Body of pancreas (tissue), 4 donors: ENCODE measurements at regions not wholly inside any gene's neighbourhood (a gene's known extent, or its start where the extent isn't known, plus 50 kb on each side); places are given as distances from the start of the nearest gene placed in this dataset.

Experiments
- CTCF ChIP-seq, 7 experiments: fragments of 450-650 bp in 4 of 7; fragments of 200-600 bp in 3 of 7; sonication (generic) in 3 of 7; IDR thresholded peaks; one replicate each; pipeline ENCODE4 v1.5.1; 2016 to 2019; ENCODE audit warnings: antibody characterized with exemption in 7 of 7
- POLR2A ChIP-seq, 3 donors: fragments of 450-650 bp; IDR thresholded peaks; one replicate each; pipeline ENCODE4 v1.6.1; 2016; ENCODE audit warnings: antibody characterized with exemption in 3 of 3, mild to moderate bottlenecking in 2 of 3

DNA sequence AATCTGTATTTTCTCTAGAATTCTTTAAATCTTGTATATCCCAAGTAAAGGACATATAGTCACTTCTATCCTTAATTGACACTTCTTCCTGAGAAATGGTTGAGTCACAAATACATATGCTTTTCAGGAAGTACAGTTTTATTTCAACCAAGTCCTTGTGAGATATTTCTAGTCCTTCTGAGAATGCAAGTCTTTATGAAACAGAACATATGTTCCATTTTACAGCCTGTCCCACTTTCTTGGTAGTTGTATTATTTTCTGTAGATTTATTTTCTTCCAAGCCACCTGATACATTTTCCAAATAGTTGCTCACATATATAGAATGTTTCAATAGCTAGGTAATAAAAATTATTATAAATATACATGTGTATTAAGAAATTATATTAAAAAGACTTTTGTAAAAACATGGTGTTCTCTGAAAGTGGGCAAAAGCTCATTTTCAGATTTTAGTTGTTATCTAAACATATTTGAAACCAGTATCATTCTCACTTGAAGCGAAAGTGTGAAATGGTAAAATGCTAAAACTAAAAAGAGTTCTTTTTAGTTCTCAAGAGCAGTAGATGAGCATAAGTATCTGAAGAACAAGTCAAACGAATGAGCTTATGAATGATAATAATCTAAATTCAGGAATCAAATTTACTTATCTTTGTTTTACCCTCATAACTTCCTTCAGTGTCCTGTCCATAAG lies 468.0 kb downstream of the EPHA5 start:
- TF ChIP-seq CTCF (IDR thresholded peaks at IDR 0.05) (no peak), POLR2A (IDR thresholded peaks at IDR 0.05) (no peak)
